ENCODE measurements at regions not wholly inside any gene's neighbourhood (a gene's known extent, or its start where the extent isn't known, plus 50 kb on each side); places are given as distances from the start of the nearest gene placed in this dataset.

GRCh38 chr12:16955083-16955657 lies 349.2 kb upstream of the LMO3 start:
- DNase-seq (ENCODE audit: insufficient read length, low spot score) (no peak), FAIRE-seq (no peak)
- no peak for TF ChIP-seq CTCF (IDR thresholded peaks at IDR 0.05; ENCODE audit: insufficient read depth, missing control alignments)

GRCh38 chr12:16949871-16950667 lies 344.1 kb upstream of the LMO3 start:
- DNase-seq (ENCODE audit: insufficient read length, low spot score) (no peak), FAIRE-seq (no peak)
- TF ChIP-seq CTCF (IDR thresholded peaks at IDR 0.05; ENCODE audit: insufficient read depth, missing control alignments): no peak

- FAIRE-seq: peak; percentile 88
- no peak for TF ChIP-seq CTCF (IDR thresholded peaks at IDR 0.05; ENCODE audit: insufficient read depth, missing control alignments)
- DNase-seq (ENCODE audit: insufficient read length, low spot score): no peak
Observed at GRCh38 chr12:16949371-16949770, 343.4 kb upstream of the LMO3 start.

GRCh38 chr12:16946704-16947103 lies 340.7 kb upstream of the LMO3 start:
- no peak for FAIRE-seq
- no peak for TF ChIP-seq CTCF (IDR thresholded peaks at IDR 0.05; ENCODE audit: insufficient read depth, missing control alignments)
- no peak for DNase-seq (ENCODE audit: insufficient read length, low spot score)

GRCh38 chr12:16939871-16940306 lies 333.9 kb upstream of the LMO3 start:
- no peak for DNase-seq (ENCODE audit: insufficient read length, low spot score)
- peak; percentile 62 for TF ChIP-seq CTCF (IDR thresholded peaks at IDR 0.05; ENCODE audit: insufficient read depth, missing control alignments)
- peak; percentile 41 for FAIRE-seq

GRCh38 chr12:16927259-16927658 lies 321.3 kb upstream of the LMO3 start:
- TF ChIP-seq CTCF (IDR thresholded peaks at IDR 0.05; ENCODE audit: insufficient read depth, missing control alignments): no peak
- no peak for FAIRE-seq
- no peak for DNase-seq (ENCODE audit: insufficient read length, low spot score)

GRCh38 chr12:16920451-16920850 lies 314.5 kb upstream of the LMO3 start:
- no peak for FAIRE-seq
- TF ChIP-seq CTCF (IDR thresholded peaks at IDR 0.05; ENCODE audit: insufficient read depth, missing control alignments): no peak
- DNase-seq (ENCODE audit: insufficient read length, low spot score): no peak

All from D721Med (cell line).